Gastroesophageal sphincter (tissue), 3 donors: ENCODE measurements at regions not wholly inside any gene's neighbourhood (a gene's known extent, or its start where the extent isn't known, plus 50 kb on each side); places are given as distances from the start of the nearest gene placed in this dataset.

Experiments used
- CTCF ChIP-seq, 4 experiments: fragments of 200-600 bp in 2 of 4; fragments of 450-650 bp in 2 of 4; sonication (generic) in 1 of 4; IDR thresholded peaks; one replicate each; pipeline ENCODE4 v1.5.1; 2017 to 2019; ENCODE audit warnings: antibody characterized with exemption in 4 of 4, mild to moderate bottlenecking in 2 of 4, moderate library complexity in 2 of 4
- POLR2A ChIP-seq, 2 donors: fragments of 450-650 bp; IDR thresholded peaks; one replicate each; pipeline ENCODE4 v1.6.1; 2017; ENCODE audit warnings: antibody characterized with exemption in 2 of 2, mild to moderate bottlenecking in 2 of 2, moderate library complexity in 1 of 2
- POLR2AphosphoS5 ChIP-seq: sonication (generic); formaldehyde crosslinking; IDR thresholded peaks from one replicate; pipeline ENCODE4 v1.6.1; 2017; ENCODE audit warnings: antibody characterized with exemption

GRCh38 chr4:53714236-53715140, 123.2 kb upstream of the LNX1 start:
- TF ChIP-seq CTCF (IDR thresholded peaks at IDR 0.05) (no peak), POLR2AphosphoS5 (no peak), POLR2A (IDR thresholded peaks at IDR 0.05) (no peak)
